Neural cell (in vitro differentiated cells): ENCODE measurements at regions not wholly inside any gene's neighbourhood (a gene's known extent, or its start where the extent isn't known, plus 50 kb on each side); places are given as distances from the start of the nearest gene placed in this dataset.

Experiments used
- EP300 ChIP-seq: fragments of 450-650 bp; conservative IDR thresholded peaks from 2 replicates; pipeline ENCODE4 v1.6.1; 2014; ENCODE audit warnings: antibody characterized with exemption, mild to moderate bottlenecking, moderate library complexity; ENCODE audit not compliant: poor library complexity, severe bottlenecking
- RAD21 ChIP-seq: fragments of 450-650 bp; conservative IDR thresholded peaks from 2 replicates; pipeline ENCODE4 v1.6.1; 2014; ENCODE audit warnings: antibody characterized with exemption, mild to moderate bottlenecking, moderate library complexity
- TAF1 ChIP-seq: IDR thresholded peaks from 2 replicates; pipeline ENCODE4 v1.6.1; 2012; ENCODE audit warnings: low read depth
- TF ChIP-seq, protein P1 (sequence below): fragments of 450-650 bp; IDR thresholded peaks from 2 replicates; pipeline ENCODE4 v1.5.1; 2014; ENCODE audit warnings: antibody characterized with exemption, mild to moderate bottlenecking, moderate library complexity; ENCODE audit not compliant: poor library complexity, severe bottlenecking

DNA sequence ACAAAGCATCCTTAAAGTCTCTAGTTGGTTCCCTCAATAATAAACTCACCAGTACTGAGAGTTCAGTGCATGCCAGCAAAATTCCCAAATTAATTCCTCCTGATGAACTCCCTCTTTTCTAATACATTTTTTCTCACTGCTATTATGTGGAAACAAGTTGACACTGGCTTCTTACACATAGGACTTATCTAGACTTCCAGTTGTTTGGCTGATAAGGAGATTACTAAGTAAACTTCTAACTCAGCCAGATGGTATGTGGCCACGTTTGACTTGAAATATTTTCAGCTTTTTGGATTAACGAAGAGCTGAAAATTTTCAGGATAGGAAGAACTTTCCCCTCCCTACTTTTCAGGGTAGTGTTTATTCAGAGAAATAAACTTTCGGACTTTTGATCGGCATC lies 1154.2 kb upstream of the TENM4 start:
- TF ChIP-seq TAF1 = no peak
- TF ChIP-seq, protein P1, sequence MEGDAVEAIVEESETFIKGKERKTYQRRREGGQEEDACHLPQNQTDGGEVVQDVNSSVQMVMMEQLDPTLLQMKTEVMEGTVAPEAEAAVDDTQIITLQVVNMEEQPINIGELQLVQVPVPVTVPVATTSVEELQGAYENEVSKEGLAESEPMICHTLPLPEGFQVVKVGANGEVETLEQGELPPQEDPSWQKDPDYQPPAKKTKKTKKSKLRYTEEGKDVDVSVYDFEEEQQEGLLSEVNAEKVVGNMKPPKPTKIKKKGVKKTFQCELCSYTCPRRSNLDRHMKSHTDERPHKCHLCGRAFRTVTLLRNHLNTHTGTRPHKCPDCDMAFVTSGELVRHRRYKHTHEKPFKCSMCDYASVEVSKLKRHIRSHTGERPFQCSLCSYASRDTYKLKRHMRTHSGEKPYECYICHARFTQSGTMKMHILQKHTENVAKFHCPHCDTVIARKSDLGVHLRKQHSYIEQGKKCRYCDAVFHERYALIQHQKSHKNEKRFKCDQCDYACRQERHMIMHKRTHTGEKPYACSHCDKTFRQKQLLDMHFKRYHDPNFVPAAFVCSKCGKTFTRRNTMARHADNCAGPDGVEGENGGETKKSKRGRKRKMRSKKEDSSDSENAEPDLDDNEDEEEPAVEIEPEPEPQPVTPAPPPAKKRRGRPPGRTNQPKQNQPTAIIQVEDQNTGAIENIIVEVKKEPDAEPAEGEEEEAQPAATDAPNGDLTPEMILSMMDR = no peak
- TF ChIP-seq EP300 = no peak
- TF ChIP-seq RAD21 = no peak
